ENCODE measurements at regions not wholly inside any gene's neighbourhood (a gene's known extent, or its start where the extent isn't known, plus 50 kb on each side); places are given as distances from the start of the nearest gene placed in this dataset.

DNA sequence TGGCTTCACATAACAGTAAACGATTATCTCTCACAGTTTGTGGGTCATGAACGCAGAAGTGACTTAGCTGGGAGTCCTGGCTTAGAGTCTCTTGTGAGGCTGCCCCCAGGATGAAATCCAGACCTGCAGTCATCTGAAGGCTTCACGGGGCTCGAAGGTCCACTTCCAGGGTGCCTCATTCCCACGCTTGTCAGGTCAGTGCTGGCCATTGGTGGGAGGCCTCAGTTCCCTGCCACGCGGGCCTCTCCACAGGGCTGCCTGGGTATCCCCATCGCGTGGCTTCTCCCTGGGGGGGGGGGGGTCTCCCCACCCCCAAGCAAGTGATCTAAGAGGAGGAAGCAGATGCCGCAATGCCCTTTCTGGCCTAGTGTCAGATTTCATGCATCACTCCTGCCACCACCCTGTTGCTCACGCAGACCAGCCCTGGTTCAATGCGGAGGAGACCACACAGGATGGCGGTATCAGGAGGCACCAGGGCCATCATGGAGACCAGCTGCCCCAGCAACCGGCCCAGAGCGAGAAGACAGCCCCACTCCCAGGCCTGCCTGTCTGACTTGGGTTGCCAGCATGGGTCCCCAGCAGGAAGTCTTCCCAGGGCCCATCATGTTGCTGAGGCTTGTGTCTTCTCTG is 77.3 kb upstream of the CDH5 start:
- no peak for DNase-seq

DNA sequence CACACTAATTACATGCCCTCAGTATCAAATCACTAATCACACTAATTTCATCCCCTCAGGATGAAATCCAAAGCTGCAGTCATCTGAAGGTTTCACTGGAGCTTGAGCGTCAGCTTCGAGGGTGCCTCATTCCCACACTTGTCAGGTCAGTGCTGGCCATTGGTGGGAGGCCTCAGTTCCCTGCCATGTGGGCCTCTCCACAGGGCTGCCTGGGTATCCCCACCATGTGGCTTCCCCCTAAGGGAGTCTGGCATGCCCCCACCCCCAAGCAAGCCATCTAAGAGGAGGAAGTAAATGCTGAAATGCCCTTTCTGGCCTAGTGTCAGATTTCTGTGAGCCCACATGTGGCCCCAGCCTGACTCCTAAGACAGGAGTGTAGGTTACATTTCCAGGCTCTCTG is 78.6 kb upstream of the CDH5 start:
- no peak for DNase-seq

DNA sequence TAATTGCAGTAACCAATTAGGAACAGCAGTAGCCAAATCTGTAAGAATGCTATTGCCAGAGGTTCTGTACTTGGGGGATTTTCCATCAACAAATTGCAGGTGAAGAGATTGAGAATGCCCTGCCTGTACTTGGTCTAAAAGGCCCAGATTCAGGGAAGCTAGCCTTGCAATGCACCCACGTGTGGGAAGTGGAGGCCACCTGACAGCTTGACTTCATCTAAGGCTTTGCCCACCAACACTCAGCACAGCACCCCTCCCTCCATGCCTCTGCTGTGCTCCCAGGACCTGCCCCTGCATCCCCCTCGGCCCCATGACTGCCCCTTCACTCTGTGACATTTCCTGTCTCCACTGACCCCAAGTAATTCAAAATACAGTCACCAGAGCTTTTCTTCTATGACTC is 79.1 kb upstream of the CDH5 start:
- DNase-seq, result no peak

DNA sequence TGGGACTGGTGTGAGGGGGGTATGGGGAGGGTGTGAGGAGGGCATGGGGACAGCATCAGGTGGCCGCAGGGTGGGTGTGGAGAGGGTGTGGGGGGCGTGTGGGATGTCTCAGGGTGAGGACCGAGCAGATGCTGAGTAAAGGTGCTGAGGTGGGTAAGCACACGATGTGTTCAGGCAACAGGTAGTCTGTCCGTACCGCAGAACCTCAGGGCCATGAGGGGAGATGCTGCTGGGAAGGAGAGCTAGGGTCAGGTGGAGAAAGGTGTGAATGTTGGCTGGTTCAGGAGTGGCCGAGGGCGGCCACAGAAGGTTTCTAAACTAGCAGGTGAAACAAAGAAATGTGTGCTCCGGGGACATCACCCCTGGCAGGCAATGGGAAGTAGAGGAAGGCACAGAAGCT is 80.0 kb upstream of the CDH5 start:
- DNase-seq, result no peak

DNA sequence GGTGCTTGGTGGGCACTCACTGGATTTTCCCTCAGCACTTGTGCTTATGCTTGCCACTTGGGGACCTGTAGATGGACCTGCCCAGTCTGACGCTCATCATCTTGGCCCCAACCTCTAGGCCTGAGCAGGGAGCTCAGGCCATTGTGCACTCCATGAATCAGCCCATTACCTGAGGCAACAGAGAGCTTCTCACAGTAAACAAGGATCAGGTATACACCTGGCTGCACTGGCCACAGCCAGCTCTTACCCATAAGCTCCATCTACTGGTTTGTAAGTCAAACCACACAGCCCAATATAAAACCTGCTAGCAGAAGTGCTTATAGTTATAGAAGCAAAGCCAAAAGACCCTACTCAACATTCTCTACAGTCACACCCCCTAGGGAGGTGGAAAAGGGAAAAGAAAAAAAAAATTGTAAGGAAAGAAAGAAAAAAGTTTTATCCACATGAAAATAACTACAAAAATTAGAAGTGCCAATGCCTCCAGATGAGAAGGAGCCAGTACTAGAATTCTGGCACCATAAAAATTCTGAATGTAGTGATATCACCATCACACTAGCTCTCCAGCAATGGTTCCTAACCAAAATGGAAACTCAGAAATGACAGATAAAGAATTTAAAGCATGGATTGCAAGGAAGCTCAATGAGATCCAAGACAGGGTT is 87.8 kb upstream of the CDH5 start:
- no peak for DNase-seq

DNA sequence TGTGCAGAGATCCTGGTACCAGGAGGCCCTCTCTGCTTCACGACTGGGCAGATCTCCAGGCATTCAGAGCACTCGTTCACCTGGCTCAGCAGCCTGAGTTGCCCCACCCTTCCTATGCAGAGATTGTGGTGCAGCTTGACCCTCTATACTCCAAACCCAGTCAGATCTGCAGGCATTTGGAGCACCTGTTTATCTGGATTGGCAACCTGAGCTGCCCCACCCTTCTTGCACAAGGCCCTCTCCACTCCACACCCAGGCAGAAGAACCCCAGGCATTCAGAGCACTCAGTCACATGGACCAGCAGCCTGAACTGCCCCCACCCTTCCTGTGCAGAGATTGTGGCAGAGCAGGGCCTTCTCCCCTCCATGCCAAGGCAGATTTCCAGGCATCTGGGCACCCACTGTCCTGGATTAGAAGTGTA is 88.4 kb upstream of the CDH5 start:
- no peak for DNase-seq

DNA sequence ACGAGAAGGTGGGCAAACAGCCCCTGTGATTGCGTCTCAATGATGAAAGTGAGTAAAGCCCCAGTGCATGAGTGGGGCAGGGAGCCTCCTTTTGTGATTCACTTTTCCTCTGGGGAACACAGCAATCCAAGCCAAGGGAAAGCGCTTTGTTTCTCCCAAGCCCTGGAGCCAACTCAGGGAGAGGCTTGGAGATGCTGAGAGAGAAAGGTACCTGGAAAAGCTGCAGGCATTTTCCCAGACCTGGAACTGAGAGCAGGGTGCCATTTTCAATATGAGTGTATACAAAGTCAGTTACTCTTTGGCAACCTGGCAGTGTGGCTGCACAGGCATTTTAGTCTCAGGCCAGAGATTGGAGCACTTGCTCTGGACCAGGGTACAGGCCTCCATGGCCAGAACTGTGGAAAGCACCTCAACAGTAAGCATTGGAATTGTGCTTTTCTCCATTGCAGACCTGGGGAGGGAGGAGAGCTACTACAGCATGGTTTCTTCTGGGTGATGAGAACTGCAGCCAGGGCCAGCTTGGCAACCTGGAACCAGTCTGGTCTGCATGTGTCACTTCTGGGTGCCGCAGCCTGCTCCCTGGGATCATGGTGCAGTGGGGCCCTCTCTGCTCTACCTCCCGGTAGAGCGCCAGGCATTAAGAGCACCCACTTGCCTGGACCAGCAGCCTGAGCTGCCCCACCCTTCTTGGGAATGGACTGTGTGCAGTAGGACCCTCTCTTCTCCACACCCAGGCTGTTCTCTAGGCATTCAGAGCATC is 89.0 kb upstream of the CDH5 start:
- DNase-seq, result no peak

DNA sequence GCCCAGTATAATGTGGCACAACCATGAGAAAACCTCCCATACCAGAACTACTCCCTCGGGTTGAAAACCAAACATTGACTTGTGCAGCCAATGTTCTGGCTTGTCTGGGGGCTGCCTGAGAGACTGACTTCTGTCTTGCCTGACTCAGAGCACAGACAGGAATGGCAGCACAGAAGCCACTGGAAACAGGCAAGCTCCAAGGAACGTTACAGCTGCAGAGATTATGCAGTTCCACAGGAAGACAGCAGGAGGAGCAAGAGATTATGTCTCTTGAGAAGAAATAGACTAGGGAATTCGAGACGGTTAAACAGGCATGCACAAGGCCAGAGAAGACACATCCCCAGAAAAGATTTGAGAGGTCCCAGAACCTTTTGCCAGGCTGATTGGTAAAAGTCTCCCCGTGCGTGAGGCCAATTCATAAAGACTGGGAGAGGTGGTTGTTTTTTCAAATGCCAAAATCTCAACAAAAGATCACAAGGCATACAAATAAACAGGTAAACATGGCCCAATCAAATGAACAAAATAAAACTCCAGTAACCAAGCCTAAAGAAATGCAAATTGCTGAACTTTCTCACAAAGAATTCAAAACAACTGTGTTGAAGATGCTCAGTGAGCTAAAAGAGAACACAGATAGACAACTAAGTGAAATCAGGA is 90.6 kb upstream of the CDH5 start:
- peak; percentile 15 for DNase-seq

DNA sequence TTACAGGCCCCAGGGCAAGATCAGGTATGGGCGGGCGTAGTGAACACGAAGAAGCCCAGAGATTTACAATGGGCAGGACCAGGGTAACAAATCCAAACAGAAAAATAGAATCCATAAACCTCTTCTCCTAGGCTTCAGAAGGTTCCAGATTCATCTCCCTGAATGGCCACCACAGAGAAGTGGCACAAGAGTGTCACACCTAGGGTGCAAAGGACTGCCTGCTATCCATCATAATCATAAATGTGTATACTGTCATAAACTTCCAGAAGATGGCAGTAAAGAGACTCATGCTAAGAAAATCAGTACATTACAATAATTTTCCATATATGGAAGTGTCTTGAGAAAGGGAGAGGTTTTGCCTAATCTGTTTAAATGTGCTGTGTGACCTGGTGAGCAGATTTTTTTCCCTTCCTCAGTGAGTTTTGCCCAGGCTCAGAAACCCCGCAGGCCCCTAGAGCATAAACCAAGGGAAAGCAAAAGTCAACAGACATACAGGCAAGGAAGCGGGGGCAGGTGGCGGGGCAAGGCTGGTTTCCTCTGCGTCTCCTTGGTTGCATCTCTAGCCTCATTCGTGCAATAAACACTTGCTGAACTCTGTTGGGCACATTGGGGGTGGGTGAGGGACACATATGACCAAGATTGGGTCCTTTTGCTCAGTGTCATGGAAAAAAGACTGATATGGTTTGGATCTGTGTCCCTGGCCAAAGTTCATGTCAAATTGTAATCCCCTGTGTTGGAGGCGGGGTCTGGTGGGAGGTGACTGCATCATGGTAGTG is 92.0 kb upstream of the CDH5 start:
- no peak for DNase-seq

DNA sequence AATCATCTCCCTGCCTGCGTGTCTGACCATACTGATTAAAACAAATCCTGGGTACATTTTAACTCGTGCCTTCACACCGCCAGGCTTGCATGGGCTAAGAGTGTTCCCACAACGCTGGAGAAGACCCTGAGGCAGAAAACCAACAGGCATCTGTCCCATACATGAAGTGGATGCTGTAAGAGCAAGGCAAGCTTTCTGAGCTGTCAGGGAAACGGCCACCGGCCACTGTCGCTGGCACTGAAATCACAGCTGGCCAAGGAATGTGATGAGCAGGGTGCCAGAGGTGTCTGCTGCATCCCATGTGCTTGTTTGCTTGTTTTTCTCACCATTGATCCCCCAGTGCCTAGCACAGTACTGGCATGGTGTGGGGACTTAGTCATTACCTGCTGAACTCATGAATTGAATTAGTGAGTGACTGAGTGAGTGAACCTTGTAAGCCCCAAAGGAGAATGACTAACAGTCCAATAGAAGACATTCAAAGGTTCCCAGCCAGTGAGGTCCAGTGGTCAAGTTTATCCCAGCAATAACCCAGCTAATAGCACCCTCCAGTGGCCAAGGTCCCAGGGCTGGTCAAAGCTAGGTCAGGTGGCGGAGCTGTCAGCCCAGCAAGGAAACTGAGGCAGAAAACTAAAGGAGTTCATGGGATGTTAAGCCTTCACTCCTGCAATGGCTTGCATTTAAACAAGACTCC is 92.7 kb upstream of the CDH5 start:
- DNase-seq, result no peak

DNA sequence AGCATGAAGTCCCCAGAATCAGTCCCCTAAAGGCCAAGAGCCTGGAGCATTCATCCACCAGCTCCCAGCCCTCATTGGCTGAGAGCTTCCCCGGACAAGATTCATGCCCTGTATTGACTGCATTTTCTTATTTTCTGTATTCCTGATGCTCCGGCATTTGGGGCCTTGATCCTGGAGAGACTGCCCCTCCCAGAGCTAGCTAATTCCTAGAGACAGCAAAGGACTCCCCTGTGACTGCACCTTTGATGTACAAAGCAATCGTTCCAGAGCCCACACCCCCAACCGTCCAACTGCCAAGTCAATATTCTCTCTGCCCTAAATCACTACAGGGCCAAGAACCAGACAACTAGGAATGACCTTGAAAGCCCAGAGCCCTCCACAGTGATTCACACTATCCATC is 93.4 kb upstream of the CDH5 start:
- no peak for DNase-seq

DNA sequence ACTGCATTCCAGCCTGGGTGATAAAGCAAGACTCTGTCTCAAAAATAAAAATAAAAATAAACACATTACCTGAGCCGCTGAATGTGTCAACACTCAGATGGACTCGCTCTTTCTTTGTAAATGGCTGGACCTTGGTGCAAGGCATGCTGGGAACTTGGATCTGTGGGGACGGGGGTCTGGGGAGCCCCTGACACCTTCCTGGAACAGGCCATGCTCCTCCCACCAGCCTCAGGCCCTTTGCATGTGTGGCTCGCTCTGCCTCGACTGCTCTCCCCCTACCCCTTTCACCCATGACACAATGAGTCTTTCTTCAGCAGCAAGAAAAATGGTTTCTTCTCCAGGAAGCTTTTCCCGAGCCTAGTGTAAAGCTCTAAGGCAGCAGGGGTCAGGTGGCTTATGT is 94.0 kb upstream of the CDH5 start:
- DNase-seq, result no peak

DNA sequence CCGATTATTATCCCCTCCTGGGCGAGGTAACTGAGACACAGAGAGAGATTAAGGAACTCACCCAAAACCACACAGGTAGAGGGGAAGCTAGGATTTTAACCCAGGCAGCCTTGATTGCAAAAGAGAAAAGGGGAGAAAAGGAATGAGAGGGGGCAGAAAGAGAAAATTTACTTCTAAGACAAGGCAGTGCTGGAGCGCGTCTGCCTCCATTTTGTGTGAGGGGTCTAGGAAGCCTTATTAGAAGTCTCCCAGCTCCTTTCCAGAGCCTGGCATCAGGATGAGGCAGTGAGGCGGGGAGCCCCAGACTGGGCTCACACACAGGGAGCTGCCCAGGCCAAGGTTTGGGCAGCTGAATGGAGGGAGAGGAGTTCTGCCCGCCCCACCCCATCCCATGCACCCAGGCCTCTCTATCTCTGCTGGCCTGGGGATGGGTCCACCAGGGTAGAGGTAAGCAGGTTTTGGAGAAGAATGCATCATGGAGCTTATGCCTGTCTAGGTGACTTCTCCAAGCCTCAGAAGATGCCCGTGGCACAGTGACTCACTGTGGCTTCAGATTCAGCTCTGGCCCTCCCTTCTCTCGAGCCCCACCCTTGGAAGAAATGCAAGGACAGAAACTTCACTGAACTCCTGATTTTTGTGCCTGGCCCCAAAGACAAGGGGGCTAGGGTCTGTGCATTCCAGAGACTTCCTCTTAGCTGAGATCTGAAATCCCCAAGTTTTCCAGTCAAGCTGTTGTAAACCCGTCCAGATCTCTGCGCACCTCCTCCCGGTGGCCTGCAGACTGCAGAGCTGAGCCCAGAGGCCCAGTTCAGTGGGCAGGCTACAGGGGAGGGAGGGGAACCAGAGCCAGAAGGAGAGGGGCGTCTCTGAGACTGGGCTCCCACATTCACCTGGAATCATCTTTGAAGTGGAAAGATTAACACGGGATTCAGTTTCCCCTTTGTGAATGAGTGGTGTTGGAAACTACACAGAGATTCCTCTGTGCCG is 95.1 kb upstream of the CDH5 start:
- DNase-seq, result no peak

DNA sequence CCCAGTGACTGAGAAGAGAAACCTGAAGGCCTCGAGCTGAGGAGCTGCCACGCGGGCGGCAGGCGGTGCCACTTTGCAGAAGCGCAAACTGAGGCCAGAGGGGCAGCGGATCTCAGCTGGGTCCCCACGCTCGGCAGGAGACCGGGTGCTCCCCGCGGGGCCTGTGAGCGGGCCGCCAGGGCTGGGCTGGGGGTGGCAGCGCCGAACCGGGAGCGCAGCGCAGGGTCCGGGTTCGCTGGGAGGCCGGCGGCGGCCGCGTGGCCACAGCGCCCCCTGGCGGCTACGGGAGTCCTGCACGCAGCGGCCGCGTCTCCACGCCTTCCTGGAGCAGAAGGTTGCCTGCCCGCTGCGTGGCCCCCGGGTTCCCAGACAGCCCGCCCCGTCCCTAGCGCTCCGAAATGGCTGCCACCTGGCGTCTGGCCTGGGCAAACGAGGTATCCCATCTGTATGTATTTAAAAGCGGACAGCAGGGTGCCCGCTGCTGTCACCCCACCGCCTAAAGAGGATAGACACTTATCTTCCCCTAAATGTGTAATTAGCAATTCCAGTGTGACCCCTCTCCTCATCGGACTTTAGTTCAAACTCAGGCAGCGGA is 96.1 kb upstream of the CDH5 start:
- DNase-seq, result peak; percentile 57

DNA sequence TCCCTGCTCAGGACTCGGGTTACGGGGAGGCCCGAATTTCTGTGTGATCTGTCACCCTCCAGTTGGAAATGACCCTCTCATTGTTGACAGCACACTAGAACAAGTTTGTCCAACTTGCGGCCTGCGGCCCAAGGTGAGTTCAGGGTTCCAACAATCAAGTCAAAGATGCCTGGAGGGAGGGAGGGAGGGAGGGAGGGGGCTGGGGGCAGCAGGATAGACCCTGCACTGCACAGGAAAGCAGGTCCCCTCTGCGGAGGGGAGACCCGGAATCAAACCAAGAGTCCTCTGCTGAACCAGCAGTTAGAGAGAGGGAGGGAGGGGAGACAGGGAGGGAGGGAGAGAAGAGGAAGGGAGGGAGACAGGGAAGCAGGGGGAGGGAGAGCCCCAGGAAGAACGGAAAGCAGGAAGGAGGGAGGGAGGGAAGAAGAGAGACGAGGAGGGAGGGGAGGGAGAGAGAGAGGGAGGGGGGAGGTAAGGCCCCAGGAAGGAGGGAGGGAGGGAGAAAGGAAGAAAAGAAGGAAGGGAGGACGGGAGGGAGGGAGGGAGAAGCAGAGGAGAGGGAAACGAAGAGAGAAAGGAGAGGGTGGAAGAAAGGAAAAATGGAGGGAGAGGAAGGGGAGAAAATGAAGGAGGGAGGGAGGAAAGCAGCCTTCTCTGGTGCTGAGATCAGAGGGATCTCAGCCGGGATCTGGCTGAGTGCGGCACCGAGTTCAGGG is 96.7 kb upstream of the CDH5 start:
- no peak for DNase-seq

DNA sequence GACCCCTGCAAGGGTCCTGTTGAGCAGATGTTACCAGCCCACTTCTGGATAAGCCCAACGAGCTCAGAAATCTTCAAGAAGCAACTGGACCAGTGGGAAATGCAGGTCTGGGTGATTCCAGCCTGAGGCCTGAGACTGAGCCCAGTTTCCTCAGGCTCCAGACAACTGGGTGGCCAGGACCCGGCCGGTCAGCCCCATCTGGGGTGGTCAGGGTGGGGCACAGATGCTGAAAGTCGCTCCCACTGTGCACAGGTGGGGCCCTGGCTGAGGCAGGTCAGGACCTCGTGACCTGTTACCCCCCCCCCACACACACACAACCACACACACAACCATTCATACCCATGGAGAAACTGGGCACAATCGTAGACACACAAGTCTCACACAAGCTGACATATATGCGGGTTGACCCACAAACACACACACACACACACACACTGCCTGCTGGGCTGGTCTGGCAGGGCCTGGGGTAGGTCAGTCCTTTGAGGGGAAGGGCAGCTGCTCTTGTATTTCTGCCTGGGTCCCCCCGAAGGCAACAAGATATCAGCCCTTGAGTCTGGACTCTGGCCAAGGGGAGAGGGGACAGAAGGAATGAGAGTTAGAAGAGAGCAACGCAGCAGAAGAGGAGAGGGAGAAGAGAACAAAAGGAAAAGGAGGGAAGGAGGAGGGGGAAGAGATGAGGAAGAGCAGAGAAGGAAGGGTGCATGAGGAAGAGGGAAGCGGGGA is 99.0 kb upstream of the CDH5 start:
- no peak for DNase-seq

DNA sequence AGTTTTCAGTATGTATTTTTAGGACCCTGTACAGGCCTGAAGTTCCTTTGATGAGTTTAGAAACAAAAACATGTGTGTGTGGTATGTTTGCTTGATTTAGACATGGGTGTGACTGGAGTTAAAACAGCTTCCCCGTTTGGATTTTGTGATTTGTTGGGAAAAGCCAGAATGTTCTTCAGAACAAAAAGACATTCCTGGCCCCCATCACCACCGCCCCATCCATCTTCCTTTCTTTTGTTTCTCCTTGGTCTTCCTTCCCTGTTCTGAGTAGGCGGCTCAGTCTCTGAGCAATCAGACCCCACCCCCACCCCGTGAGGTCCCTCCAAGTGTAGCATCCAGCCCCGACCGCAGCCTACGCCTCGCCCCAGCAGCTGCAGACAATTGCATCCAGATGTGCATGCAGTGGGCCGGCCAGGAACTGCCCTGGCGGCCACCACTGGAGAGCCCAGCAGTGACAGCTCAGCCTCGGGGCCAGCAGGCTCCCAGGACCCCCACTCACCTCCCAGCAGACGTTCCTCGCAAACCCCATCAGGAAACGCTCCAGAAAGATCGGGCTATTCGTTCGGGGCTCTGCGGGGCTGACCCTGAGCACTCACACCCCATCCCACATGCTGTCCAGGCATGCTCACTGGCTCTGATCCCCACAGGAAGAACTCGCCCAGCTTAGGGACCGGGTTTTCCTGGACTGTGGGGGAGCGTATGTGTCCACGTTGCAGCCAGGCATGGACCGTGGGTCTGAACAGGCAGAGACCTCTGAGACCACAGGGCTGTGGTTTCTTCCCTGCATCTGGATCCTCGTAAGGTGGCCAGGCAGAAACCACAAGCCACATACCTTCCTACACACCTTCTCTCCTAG is 99.8 kb upstream of the CDH5 start:
- DNase-seq, result no peak

DNA sequence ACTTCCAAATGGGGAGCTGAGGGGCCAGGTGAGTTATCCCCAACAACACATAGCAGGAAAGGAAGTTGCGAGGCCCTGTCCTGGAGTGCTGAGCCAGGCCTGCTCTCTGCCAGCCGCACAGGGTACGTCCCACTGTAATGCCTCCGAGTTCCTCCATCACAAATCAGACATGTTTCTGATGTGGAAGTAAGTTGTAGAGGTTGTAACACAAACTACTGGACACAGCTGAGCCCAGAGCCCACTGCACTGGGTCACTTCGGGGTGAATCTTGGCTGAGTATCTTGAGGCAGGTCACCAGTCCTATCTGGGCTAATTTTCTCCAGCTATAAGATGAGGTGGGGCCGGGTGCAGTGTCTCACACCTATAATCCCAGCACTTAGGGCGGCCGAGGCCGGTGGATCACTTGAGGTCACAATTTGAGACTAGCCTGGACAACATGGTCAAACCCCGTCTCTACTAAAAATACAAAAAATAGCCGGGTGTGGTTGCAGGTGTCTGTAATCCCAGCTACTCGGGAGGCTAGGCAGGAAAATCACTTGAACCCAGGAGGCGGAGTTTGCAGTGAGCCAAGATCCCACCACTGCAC is 100.8 kb upstream of the CDH5 start:
- no peak for DNase-seq

All from T1000 (cell line).